Astrocyte (in vitro differentiated cells and primary cell): ENCODE measurements at regions not wholly inside any gene's neighbourhood (a gene's known extent, or its start where the extent isn't known, plus 50 kb on each side); places are given as distances from the start of the nearest gene placed in this dataset.

ENCODE experiments used
- CTCF ChIP-seq: IDR thresholded peaks from 2 replicates; pipeline ENCODE4 v1.5.1; 2011; ENCODE audit warnings: low read depth, mild to moderate bottlenecking, inconsistent platforms, low read length, moderate library complexity; ENCODE audit not compliant: insufficient read depth
- EZH2 ChIP-seq: IDR thresholded peaks from 2 replicates; pipeline ENCODE4 v1.6.1; 2012; ENCODE audit warnings: mild to moderate bottlenecking, low read length, inconsistent platforms; ENCODE audit not compliant: insufficient read depth

DNA sequence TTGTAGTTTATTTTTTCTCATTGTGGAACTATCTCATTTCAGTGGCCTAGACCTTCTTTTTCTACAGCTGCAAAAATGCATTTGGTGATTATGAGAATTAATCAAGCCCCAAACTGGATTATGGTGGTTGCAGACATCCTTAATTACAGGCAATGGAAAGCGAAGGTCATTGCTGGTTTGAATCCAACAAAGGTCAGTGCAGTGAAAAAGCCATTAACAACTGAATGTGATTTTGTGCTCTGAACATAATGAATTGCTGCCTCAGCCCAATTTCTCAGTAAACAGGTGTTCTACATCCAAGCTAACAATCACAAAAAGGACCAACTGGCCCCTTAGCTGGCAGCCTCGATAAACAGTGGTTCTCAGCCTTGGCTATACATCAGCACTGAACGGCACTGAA lies 260.1 kb upstream of the DPPA4 start:
- TF ChIP-seq CTCF, result no peak
- TF ChIP-seq EZH2, result no peak
